Common myeloid progenitor, CD34-positive (primary cell): ENCODE measurements at regions not wholly inside any gene's neighbourhood (a gene's known extent, or its start where the extent isn't known, plus 50 kb on each side); places are given as distances from the start of the nearest gene placed in this dataset.

ENCODE experiments used
- CTCF ChIA-PET: fragments of 350-600 bp; sonication (Branson Sonifier 250); formaldehyde crosslinking; loops from one replicate; lab custom pipeline; 2021; ENCODE audit warnings: antibody characterized with exemption; lab: Charles Lee
- POLR2A ChIA-PET: fragments of 350-600 bp; sonication (Branson Sonifier 250); formaldehyde crosslinking; loops from one replicate; lab custom pipeline; 2021; ENCODE audit warnings: antibody characterized with exemption; lab: Charles Lee
- DNase-seq, 3 donors: peaks; one replicate each; pipeline versions ENCODE4 v3.0.0 to v3.0.0-alpha.2; 2013
- H3K27ac ChIP-seq, 2 experiments: 1 replicate in 1 of 2; 2 replicates in 1 of 2; pipeline ENCODE4 v1.7.0; 2013; ENCODE audit warnings: inconsistent platforms in 2 of 2, low read length in 2 of 2, mild to moderate bottlenecking in 2 of 2, low read depth in 1 of 2, moderate library complexity in 1 of 2; ENCODE audit not compliant: severe bottlenecking in 2 of 2, insufficient read depth in 1 of 2, poor library complexity in 1 of 2
- H3K27me3 ChIP-seq, 5 experiments: replicated peaks in 2 of 5; 1 replicate in 3 of 5; 2 replicates in 2 of 5; pipeline versions ENCODE4 v1.6.1 to v1.7.0; 2013; ENCODE audit warnings: low read length in 4 of 5, mild to moderate bottlenecking in 2 of 5, moderate library complexity in 2 of 5, inconsistent platforms in 1 of 5; ENCODE audit not compliant: insufficient read depth in 5 of 5, control insufficient read depth in 4 of 5
- H3K36me3 ChIP-seq, 4 experiments: 1 replicate in 2 of 4; 2 replicates in 2 of 4; pipeline versions ENCODE4 v1.6.1 to v1.7.0; 2013; ENCODE audit warnings: low read length in 3 of 4, control low read depth in 1 of 4, mild to moderate bottlenecking in 1 of 4; ENCODE audit not compliant: control insufficient read depth in 4 of 4, insufficient read depth in 4 of 4
- H3K4me1 ChIP-seq, 4 experiments: 1 replicate in 3 of 4; 2 replicates in 1 of 4; pipeline versions ENCODE4 v1.6.1 to v1.7.1; 2013; ENCODE audit warnings: low read length in 3 of 4, mild to moderate bottlenecking in 3 of 4, control low read depth in 1 of 4, inconsistent platforms in 1 of 4, moderate library complexity in 1 of 4; ENCODE audit not compliant: control insufficient read depth in 4 of 4, insufficient read depth in 4 of 4; ENCODE audit errors: control extremely low read depth in 1 of 4
- H3K4me3 ChIP-seq, 7 experiments: 1 replicate in 4 of 7; 2 replicates in 3 of 7; pipeline versions ENCODE4 v1.5.1 to v1.7.0; 2013; ENCODE audit warnings: mild to moderate bottlenecking in 7 of 7, low read length in 6 of 7, moderate library complexity in 6 of 7, inconsistent platforms in 2 of 7, low read depth in 2 of 7, control low read depth in 1 of 7; ENCODE audit not compliant: insufficient read depth in 4 of 7, control insufficient read depth in 1 of 7; ENCODE audit errors: extremely low read depth in 1 of 7
- H3K9me3 ChIP-seq, 5 experiments: 1 replicate in 4 of 5; 2 replicates in 1 of 5; pipeline versions ENCODE4 v1.6.1 to v1.7.1; 2013; ENCODE audit warnings: low read length in 4 of 5, mild to moderate bottlenecking in 2 of 5, inconsistent platforms in 1 of 5, low read depth in 1 of 5, moderate library complexity in 1 of 5; ENCODE audit not compliant: control insufficient read depth in 4 of 5, insufficient read depth in 2 of 5; ENCODE audit errors: control extremely low read depth in 1 of 5
- WGBS: methylation state at CpG from one replicate; pipeline ENCODE4 v1.1.5; 2013; ENCODE audit not compliant: insufficient coverage; 5-methylcytosine and 5-hydroxymethylcytosine counted together

GRCh38 chr12:118603610-118604361 lies 227.4 kb downstream of the SUDS3 start:
- Histone ChIP-seq H3K36me3 (no peaks in the 10 kb centered on the region), H3K4me1 (no peaks in the 10 kb centered on the region), H3K9me3 (no peaks in the 10 kb centered on the region), H3K27ac (no peak overlapping the region), H3K4me3 (no peak overlapping the region), H3K27me3 (no peaks in the 10 kb centered on the region)
- no peak for DNase-seq
- CTCF ChIA-PET: no interaction called here
- POLR2A ChIA-PET: no interaction called here
- WGBS: 100% methylated on average over 1 of the region's 3 CpGs

DNA sequence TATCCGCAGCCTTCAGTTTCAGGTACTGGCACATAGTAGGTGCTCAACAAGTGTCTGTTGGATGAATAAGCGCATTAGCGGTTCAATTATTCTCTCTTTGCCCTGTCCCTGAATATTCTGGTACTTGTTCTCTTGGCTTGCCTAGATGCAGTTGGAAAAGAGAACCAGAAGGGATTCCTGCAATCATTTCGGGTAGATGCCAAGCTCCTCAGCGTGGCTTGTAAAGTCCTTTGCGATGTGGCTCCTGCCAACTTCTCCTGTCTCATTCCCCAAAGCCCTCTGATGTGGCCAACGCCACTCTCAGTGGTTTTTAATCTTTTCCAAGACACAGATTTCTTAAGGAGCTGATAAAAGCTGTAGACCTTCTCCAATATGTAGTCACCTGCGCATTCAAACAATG lies 230.3 kb downstream of the SUDS3 start:
- H3K9me3 ChIP-seq: no peaks in the 10 kb centered on the region
- no peaks in the 10 kb centered on the region for H3K4me1 ChIP-seq
- ChIA-PET CTCF (no interaction called here), POLR2A (no interaction called here)
- DNase-seq: no peak
- H3K4me3 ChIP-seq: no peak overlapping the region
- H3K27me3 ChIP-seq: no peaks in the 10 kb centered on the region
- no peak overlapping the region for H3K27ac ChIP-seq
- 93% methylated on average over 8 of the region's 8 CpGs for WGBS
- no peaks in the 10 kb centered on the region for H3K36me3 ChIP-seq

GRCh38 chr12:118607831-118608230 lies 231.5 kb downstream of the SUDS3 start:
- POLR2A ChIA-PET: no interaction called here
- WGBS: 100% methylated on average over 3 of the region's 3 CpGs

GRCh38 chr12:118608770-118609344 lies 232.5 kb downstream of the SUDS3 start:
- H3K27ac ChIP-seq: no peak overlapping the region
- no peaks in the 10 kb centered on the region for H3K27me3 ChIP-seq
- WGBS: 68% methylated on average over 3 of the region's 3 CpGs
- DNase-seq: no peak
- no peaks in the 10 kb centered on the region for H3K9me3 ChIP-seq
- no peaks in the 10 kb centered on the region for H3K4me1 ChIP-seq
- no peaks in the 10 kb centered on the region for H3K36me3 ChIP-seq
- CTCF ChIA-PET: no interaction called here
- H3K4me3 ChIP-seq: no peak overlapping the region
- POLR2A ChIA-PET: no interaction called here

More at GRCh38 chr12:118607831-118608230, 231.5 kb downstream of the SUDS3 start:
- CTCF ChIA-PET: no interaction called here
- Histone ChIP-seq H3K4me3 (no peak overlapping the region), H3K27ac (no peak overlapping the region), H3K36me3 (no peaks in the 10 kb centered on the region), H3K9me3 (no peaks in the 10 kb centered on the region), H3K27me3 (no peaks in the 10 kb centered on the region), H3K4me1 (no peaks in the 10 kb centered on the region)
- DNase-seq: no peak

- Histone ChIP-seq H3K9me3 (no peaks in the 10 kb centered on the region), H3K36me3 (no peaks in the 10 kb centered on the region), H3K4me1 (no peaks in the 10 kb centered on the region), H3K4me3 (no peak overlapping the region), H3K27ac (no peak overlapping the region), H3K27me3 (no peaks in the 10 kb centered on the region)
- DNase-seq: no peak
- 40% methylated on average over 7 of the region's 9 CpGs for WGBS
- CTCF ChIA-PET: no interaction called here
- POLR2A ChIA-PET: no interaction called here
These were observed 234.9 kb downstream of the SUDS3 start for GRCh38 chr12:118611295-118611694.

DNA sequence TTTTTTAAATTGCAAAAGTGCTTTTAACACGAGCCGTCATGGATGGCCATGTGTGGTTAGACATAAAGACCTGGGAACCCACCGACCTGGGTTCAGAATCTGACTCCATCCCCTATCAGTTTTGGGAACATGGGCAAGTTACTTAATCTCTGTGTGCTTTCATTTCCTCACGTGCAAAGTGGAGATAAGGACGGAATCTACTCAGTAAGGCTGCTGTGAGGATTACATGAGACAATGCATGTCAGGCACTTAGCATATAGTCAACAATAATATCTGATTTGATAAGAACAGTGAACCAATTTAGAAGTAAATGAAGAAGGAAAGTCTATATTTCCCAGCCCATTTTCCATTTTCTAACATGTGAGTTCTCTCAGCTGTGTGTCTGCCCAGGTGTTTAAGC lies 235.4 kb downstream of the SUDS3 start:
- Histone ChIP-seq H3K27me3 (no peaks in the 10 kb centered on the region), H3K36me3 (no peaks in the 10 kb centered on the region), H3K4me1 (no peaks in the 10 kb centered on the region), H3K4me3 (no peak overlapping the region), H3K27ac (no peak overlapping the region), H3K9me3 (no peaks in the 10 kb centered on the region)
- DNase-seq: no peak
- ChIA-PET POLR2A (no interaction called here), CTCF (no interaction called here)
- 62% methylated on average over 3 of the region's 5 CpGs for WGBS

DNA sequence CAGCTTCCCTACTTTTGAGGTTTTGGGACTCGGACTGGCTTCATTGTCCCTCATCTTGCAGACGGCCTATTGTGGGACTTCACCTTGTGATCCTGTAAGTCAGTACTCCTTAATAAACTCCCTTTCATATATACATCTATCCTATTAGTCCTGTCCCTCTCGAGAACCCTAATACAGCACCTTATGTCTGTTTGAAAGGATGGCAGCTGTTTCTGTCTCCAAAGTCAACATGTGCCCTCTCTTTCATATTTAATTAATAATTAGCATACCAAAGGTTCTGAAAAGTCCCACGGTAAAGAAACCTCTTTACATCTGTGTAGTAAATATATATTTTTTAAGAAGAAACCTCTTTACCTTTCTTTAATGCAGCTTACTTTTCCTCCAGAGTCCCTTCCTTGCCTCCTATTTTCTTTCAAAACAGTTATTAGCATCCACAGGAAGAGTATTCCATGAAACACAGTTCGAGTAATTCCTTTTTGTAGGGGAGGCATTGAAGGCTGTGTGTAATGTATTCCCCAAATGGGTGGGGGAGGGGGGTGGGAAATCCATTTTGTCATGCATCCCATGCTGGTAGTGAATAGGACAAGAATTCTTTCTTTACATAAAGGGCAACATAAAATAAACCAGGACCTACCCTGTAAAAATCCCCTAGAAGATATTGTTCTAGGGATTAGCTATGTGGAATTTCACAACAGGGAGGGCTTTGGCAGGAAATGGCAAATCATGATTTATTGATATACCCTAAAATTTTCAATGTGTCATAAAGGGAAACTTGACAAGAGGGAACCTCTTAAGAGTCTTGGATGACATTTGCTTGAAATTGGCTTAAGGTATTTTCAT lies 241.5 kb downstream of the SUDS3 start:
- no peak for DNase-seq
- Histone ChIP-seq H3K4me3 (no peak overlapping the region), H3K36me3 (no peaks in the 10 kb centered on the region), H3K9me3 (no peaks in the 10 kb centered on the region), H3K4me1 (no peaks in the 10 kb centered on the region), H3K27ac (no peak overlapping the region), H3K27me3 (no peaks in the 10 kb centered on the region)
- CTCF ChIA-PET: no interaction called here
- WGBS: 58% methylated on average over 3 of the region's 5 CpGs
- POLR2A ChIA-PET: no interaction called here
